ENCODE measurements at regions not wholly inside any gene's neighbourhood (a gene's known extent, or its start where the extent isn't known, plus 50 kb on each side); places are given as distances from the start of the nearest gene placed in this dataset.

GRCh38 chr2:105494683-105495425 is 96.0 kb upstream of the FHL2 start:
- TF ChIP-seq CTCF (conservative IDR thresholded peaks at IDR 0.05; ENCODE audit: low read depth, low read length) (no peak), EZH2 (IDR thresholded peaks at IDR 0.05; ENCODE audit: borderline replicate concordance, low read depth, low read length, poor library complexity, severe bottlenecking) (no peak)
